SH-SY5Y (cell line): ENCODE measurements at regions not wholly inside any gene's neighbourhood (a gene's known extent, or its start where the extent isn't known, plus 50 kb on each side); places are given as distances from the start of the nearest gene placed in this dataset.

Experiments
- GATA2 ChIP-seq: IDR thresholded peaks from 2 replicates; pipeline ENCODE4 v1.6.1; 2011; ENCODE audit warnings: mild to moderate bottlenecking, low read depth, low read length
- GATA3 ChIP-seq: IDR thresholded peaks from 2 replicates; pipeline ENCODE4 v1.6.1; 2011; ENCODE audit warnings: low read depth, mild to moderate bottlenecking, low read length, moderate library complexity

DNA sequence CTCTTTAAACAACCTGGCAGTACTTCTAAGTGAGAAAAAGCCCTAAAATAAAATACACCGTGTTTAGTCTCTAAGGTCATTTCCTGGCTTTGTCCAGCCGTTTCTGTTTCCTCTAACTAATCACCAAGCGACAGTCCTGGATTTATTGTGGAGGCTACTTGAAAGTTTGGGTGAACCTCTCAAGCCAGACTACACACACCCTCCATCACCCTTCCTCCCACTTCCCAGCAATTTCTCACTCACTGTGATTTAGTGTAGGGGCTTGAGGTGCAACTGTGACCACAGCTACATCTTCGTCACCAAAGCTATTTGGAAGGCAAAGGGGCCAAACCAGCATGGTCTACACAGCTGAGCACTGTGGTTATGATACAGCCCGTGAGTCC is 240.0 kb upstream of the SLC24A2 start:
- TF ChIP-seq GATA2 (no peak), GATA3 (no peak)
